ENCODE measurements at regions not wholly inside any gene's neighbourhood (a gene's known extent, or its start where the extent isn't known, plus 50 kb on each side); places are given as distances from the start of the nearest gene placed in this dataset.

DNA sequence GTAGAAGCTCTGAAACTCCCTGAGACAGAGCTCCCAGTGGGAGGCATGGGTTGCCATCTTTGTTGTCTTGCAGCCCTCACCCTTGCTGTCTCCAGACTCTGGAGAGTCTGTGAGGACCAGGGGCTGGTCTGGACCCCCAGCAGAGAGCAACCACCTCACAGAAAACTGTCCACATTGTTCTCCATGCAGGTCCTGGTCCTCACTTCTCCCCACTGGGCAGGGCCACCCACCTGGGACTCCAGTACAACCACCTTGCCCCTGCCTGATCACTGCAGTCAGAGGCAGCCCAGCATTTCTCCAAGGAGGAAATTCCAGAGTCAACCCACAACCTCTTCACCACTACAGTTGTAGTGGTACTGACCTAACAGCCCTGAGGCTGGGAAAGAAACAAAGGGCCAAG is 285.6 kb upstream of the RPS23 start:
- H3K27me3 ChIP-seq (ENCODE audit: insufficient read depth, low read length, poor library complexity), result no peaks in the 10 kb centered on the region

DNA sequence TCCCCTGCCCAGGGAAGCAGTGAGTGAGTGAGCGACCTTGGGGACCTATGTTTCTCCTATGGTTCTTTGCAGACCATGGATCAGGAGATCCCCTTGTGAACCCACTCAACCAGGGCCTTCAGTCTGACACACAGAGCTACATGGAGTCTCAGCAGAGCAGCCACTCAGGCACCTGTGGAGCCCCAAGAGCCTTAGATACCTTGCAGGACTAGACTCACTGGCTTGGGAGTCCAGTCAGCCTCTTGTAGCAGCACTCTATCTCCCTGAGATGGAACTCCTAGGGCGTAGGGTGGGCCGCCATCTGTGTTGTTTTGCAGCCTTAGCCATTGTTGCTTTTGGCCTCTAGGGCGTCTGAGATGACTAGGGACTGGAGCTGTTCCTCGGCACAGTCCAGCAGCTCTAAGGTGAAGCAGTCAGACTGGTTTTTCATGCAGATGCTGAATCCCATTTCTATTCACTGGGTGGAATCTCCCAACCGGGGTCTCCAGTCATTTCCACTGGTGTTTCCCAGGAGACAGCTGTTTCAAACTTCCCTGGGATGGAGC is 284.6 kb upstream of the RPS23 start:
- DNase-seq, result no peak
- H3K4me1 ChIP-seq (ENCODE audit: insufficient read depth, low read length), result no peaks in the 10 kb centered on the region
- H3K9ac ChIP-seq (ENCODE audit: low read depth, low read length), result no peak overlapping the region
- TF ChIP-seq, protein P1, sequence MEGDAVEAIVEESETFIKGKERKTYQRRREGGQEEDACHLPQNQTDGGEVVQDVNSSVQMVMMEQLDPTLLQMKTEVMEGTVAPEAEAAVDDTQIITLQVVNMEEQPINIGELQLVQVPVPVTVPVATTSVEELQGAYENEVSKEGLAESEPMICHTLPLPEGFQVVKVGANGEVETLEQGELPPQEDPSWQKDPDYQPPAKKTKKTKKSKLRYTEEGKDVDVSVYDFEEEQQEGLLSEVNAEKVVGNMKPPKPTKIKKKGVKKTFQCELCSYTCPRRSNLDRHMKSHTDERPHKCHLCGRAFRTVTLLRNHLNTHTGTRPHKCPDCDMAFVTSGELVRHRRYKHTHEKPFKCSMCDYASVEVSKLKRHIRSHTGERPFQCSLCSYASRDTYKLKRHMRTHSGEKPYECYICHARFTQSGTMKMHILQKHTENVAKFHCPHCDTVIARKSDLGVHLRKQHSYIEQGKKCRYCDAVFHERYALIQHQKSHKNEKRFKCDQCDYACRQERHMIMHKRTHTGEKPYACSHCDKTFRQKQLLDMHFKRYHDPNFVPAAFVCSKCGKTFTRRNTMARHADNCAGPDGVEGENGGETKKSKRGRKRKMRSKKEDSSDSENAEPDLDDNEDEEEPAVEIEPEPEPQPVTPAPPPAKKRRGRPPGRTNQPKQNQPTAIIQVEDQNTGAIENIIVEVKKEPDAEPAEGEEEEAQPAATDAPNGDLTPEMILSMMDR (IDR thresholded peaks at IDR 0.05; ENCODE audit: borderline replicate concordance, extremely low read depth, low read length, poor library complexity, severe bottlenecking), result no peak
- no peak for TF ChIP-seq EZH2 (IDR thresholded peaks at IDR 0.05; ENCODE audit: borderline replicate concordance, low read depth, low read length, severe bottlenecking)
- H3K36me3 ChIP-seq (ENCODE audit: insufficient read depth, low read length), result no peaks in the 10 kb centered on the region
- no peaks in the 10 kb centered on the region for H3K9me3 ChIP-seq (ENCODE audit: insufficient read depth, low read length, severe bottlenecking)
- H3K4me3 ChIP-seq (ENCODE audit: low read depth in 1 of 2, low read length in 2 of 2), result no peak overlapping the region
- ATAC-seq (ENCODE audit: insufficient read depth, low read depth), result no peak
- H3K79me2 ChIP-seq (ENCODE audit: insufficient read depth, low read length), result no peaks in the 10 kb centered on the region
- no peaks in the 10 kb centered on the region for H4K20me1 ChIP-seq (ENCODE audit: insufficient read depth, low read length)
- no peak overlapping the region for H3K27ac ChIP-seq (ENCODE audit: low read length)
- H3K27me3 ChIP-seq (ENCODE audit: insufficient read depth, low read length, poor library complexity), result no peaks in the 10 kb centered on the region
- H3K4me2 ChIP-seq (ENCODE audit: insufficient read depth, low read length), result no peak overlapping the region
- H2AFZ ChIP-seq (ENCODE audit: low read depth, low read length), result no peak overlapping the region

More for the DNA sequence above, 285.6 kb upstream of the RPS23 start:
- Histone ChIP-seq H3K4me3 (ENCODE audit: low read depth in 1 of 2, low read length in 2 of 2) (no peak overlapping the region), H3K9ac (ENCODE audit: low read depth, low read length) (no peak overlapping the region), H3K36me3 (ENCODE audit: insufficient read depth, low read length) (no peaks in the 10 kb centered on the region), H3K79me2 (ENCODE audit: insufficient read depth, low read length) (no peaks in the 10 kb centered on the region), H4K20me1 (ENCODE audit: insufficient read depth, low read length) (no peaks in the 10 kb centered on the region), H3K9me3 (ENCODE audit: insufficient read depth, low read length, severe bottlenecking) (no peaks in the 10 kb centered on the region), H3K4me2 (ENCODE audit: insufficient read depth, low read length) (no peak overlapping the region), H3K27ac (ENCODE audit: low read length) (no peak overlapping the region), H2AFZ (ENCODE audit: low read depth, low read length) (no peak overlapping the region), H3K4me1 (ENCODE audit: insufficient read depth, low read length) (no peaks in the 10 kb centered on the region)
- ATAC-seq (ENCODE audit: insufficient read depth, low read depth), result no peak
- no peak for DNase-seq
- TF ChIP-seq, protein P1 (IDR thresholded peaks at IDR 0.05; ENCODE audit: borderline replicate concordance, extremely low read depth, low read length, poor library complexity, severe bottlenecking), result no peak
- no peak for TF ChIP-seq EZH2 (IDR thresholded peaks at IDR 0.05; ENCODE audit: borderline replicate concordance, low read depth, low read length, severe bottlenecking)

DNA sequence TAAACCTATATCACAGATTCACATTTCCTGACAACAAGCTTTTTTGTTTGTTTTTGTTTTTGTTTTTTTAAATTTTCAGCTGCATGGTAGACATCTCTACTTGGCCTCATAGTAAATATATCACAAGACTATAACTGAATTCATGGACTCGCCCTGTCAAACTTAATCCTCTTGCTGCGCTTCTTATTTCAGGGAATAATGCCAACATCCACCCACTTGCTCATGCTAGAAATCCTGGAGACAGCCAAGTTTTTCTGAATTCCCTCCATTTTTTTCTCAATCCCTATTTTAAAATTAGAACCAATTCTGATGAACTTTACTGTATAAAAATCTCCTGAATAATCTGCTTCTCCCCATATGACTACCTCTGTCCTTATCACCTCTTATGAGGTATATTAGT is 283.6 kb upstream of the RPS23 start:
- TF ChIP-seq, protein P1 (IDR thresholded peaks at IDR 0.05; ENCODE audit: borderline replicate concordance, extremely low read depth, low read length, poor library complexity, severe bottlenecking), result no peak
- TF ChIP-seq EZH2 (IDR thresholded peaks at IDR 0.05; ENCODE audit: borderline replicate concordance, low read depth, low read length, severe bottlenecking), result no peak
- no peaks in the 10 kb centered on the region for H3K36me3 ChIP-seq (ENCODE audit: insufficient read depth, low read length)
- no peaks in the 10 kb centered on the region for H3K4me1 ChIP-seq (ENCODE audit: insufficient read depth, low read length)
- H3K9me3 ChIP-seq (ENCODE audit: insufficient read depth, low read length, severe bottlenecking), result no peaks in the 10 kb centered on the region
- H3K27ac ChIP-seq (ENCODE audit: low read length), result no peak overlapping the region
- no peak overlapping the region for H2AFZ ChIP-seq (ENCODE audit: low read depth, low read length)
- no peak overlapping the region for H3K9ac ChIP-seq (ENCODE audit: low read depth, low read length)
- no peak overlapping the region for H3K4me2 ChIP-seq (ENCODE audit: insufficient read depth, low read length)
- no peaks in the 10 kb centered on the region for H3K27me3 ChIP-seq (ENCODE audit: insufficient read depth, low read length, poor library complexity)
- DNase-seq, result no peak
- no peak overlapping the region for H3K4me3 ChIP-seq (ENCODE audit: low read depth in 1 of 2, low read length in 2 of 2)
- H3K79me2 ChIP-seq (ENCODE audit: insufficient read depth, low read length), result no peaks in the 10 kb centered on the region
- H4K20me1 ChIP-seq (ENCODE audit: insufficient read depth, low read length), result no peaks in the 10 kb centered on the region
- ATAC-seq (ENCODE audit: insufficient read depth, low read depth), result no peak

DNA sequence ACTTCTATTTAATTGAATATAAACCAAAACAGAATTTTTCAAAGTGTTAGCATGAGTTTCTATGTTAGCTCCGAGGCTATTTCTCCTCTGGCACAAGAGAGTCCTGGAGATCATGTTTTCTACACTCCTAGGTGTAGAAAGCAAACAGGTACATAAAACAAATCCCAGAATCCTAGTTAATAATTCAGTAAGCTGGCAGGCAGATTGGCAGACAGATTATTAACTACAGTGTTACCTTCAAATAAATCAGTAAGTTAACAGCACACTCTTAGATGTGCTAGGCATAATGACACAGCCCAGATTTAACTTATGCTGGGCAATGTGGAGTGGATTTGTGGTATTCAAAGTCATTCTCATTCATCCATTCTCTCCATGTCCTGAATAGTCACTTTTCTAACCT is 282.8 kb upstream of the RPS23 start:
- H3K27ac ChIP-seq (ENCODE audit: low read length), result no peak overlapping the region
- no peaks in the 10 kb centered on the region for H3K9me3 ChIP-seq (ENCODE audit: insufficient read depth, low read length, severe bottlenecking)
- no peaks in the 10 kb centered on the region for H4K20me1 ChIP-seq (ENCODE audit: insufficient read depth, low read length)
- DNase-seq (no peak), ATAC-seq (ENCODE audit: insufficient read depth, low read depth) (no peak)
- no peak overlapping the region for H3K9ac ChIP-seq (ENCODE audit: low read depth, low read length)
- H3K27me3 ChIP-seq (ENCODE audit: insufficient read depth, low read length, poor library complexity), result no peaks in the 10 kb centered on the region
- H3K4me1 ChIP-seq (ENCODE audit: insufficient read depth, low read length), result no peaks in the 10 kb centered on the region
- H3K4me2 ChIP-seq (ENCODE audit: insufficient read depth, low read length), result no peak overlapping the region
- H3K79me2 ChIP-seq (ENCODE audit: insufficient read depth, low read length), result no peaks in the 10 kb centered on the region
- H3K36me3 ChIP-seq (ENCODE audit: insufficient read depth, low read length), result no peaks in the 10 kb centered on the region
- TF ChIP-seq, protein P1 (IDR thresholded peaks at IDR 0.05; ENCODE audit: borderline replicate concordance, extremely low read depth, low read length, poor library complexity, severe bottlenecking), result no peak
- no peak for TF ChIP-seq EZH2 (IDR thresholded peaks at IDR 0.05; ENCODE audit: borderline replicate concordance, low read depth, low read length, severe bottlenecking)
- H2AFZ ChIP-seq (ENCODE audit: low read depth, low read length), result no peak overlapping the region
- H3K4me3 ChIP-seq (ENCODE audit: low read depth in 1 of 2, low read length in 2 of 2), result no peak overlapping the region

Data from DND-41 (cell line).